CD4-positive, alpha-beta T cell treated with Interleukin-15 for 1 hour (primary cell): ENCODE measurements at regions not wholly inside any gene's neighbourhood (a gene's known extent, or its start where the extent isn't known, plus 50 kb on each side); places are given as distances from the start of the nearest gene placed in this dataset.

Experiments used
- DNase-seq: peaks from one replicate; pipeline ENCODE4 v3.0.0-alpha.2; 2020

- no peak for DNase-seq
These were observed 868.0 kb downstream of the USP25 start for GRCh38 chr21:16597753-16598152.

GRCh38 chr21:16605597-16605996 is 875.8 kb downstream of the USP25 start:
- DNase-seq: no peak

GRCh38 chr21:16606271-16606670 is 876.5 kb downstream of the USP25 start:
- DNase-seq: no peak

- no peak for DNase-seq
These were observed 878.5 kb downstream of the USP25 start for GRCh38 chr21:16608209-16608830.

- no peak for DNase-seq
These were observed 889.5 kb downstream of the USP25 start for GRCh38 chr21:16619281-16619680.

- DNase-seq: no peak
These were observed 891.1 kb downstream of the USP25 start for GRCh38 chr21:16620786-16621320.

GRCh38 chr21:16624479-16625118 is 888.2 kb upstream of the CXADR start:
- no peak for DNase-seq

GRCh38 chr21:16625491-16625890 is 887.4 kb upstream of the CXADR start:
- DNase-seq: no peak

- DNase-seq: no peak
These were observed 878.9 kb upstream of the CXADR start for GRCh38 chr21:16633831-16634459.

GRCh38 chr21:16634515-16634914 is 878.3 kb upstream of the CXADR start:
- DNase-seq: no peak

- no peak for DNase-seq
These were observed 872.4 kb upstream of the CXADR start for GRCh38 chr21:16640297-16641027.

GRCh38 chr21:16642353-16642752 is 870.5 kb upstream of the CXADR start:
- no peak for DNase-seq

GRCh38 chr21:16644685-16645084 is 868.2 kb upstream of the CXADR start:
- DNase-seq: no peak

- DNase-seq: no peak
These were observed 862.0 kb upstream of the CXADR start for GRCh38 chr21:16650714-16651366.

GRCh38 chr21:16651956-16652355 is 860.9 kb upstream of the CXADR start:
- DNase-seq: no peak

GRCh38 chr21:16663436-16663835 is 849.4 kb upstream of the CXADR start:
- no peak for DNase-seq

GRCh38 chr21:16667395-16667794 is 845.4 kb upstream of the CXADR start:
- no peak for DNase-seq

- DNase-seq: no peak
These were observed 837.9 kb upstream of the CXADR start for GRCh38 chr21:16674949-16675348.

- DNase-seq: no peak
These were observed 836.5 kb upstream of the CXADR start for GRCh38 chr21:16676391-16676790.

- DNase-seq: no peak
These were observed 834.2 kb upstream of the CXADR start for GRCh38 chr21:16678429-16679160.

GRCh38 chr21:16695074-16695473 is 817.8 kb upstream of the CXADR start:
- no peak for DNase-seq

- no peak for DNase-seq
These were observed 805.6 kb upstream of the CXADR start for GRCh38 chr21:16707274-16707673.
